T-helper 17 cell (primary cell): ENCODE measurements at regions not wholly inside any gene's neighbourhood (a gene's known extent, or its start where the extent isn't known, plus 50 kb on each side); places are given as distances from the start of the nearest gene placed in this dataset.

Experiments used
- ATAC-seq: fragments of 150-1000 bp; cut with Tn5 transposase; 2 replicates; pipeline ENCODE4 v1.10.0; 2021; ENCODE audit warnings: mild to moderate bottlenecking, moderate library complexity
- DNase-seq, 3 donors: peaks; one replicate each; pipeline versions ENCODE4 v3.0.0 to v3.0.0-alpha.2; 2020 to 2021
- H3K9me3 ChIP-seq: one replicate; pipeline ENCODE4 v1.7.0; 2013; ENCODE audit warnings: low read length, mild to moderate bottlenecking; ENCODE audit not compliant: control insufficient read depth, poor library complexity, severe bottlenecking
- H3K27ac Mint-ChIP-seq: one replicate; pipeline ENCODE4 v1.8.0; 2022; ENCODE audit warnings: mild to moderate bottlenecking, moderate library complexity, mixed read lengths
- H3K27me3 Mint-ChIP-seq: one replicate; pipeline ENCODE4 v1.8.0; 2022; ENCODE audit warnings: mixed read lengths
- H3K36me3 Mint-ChIP-seq: one replicate; pipeline ENCODE4 v1.8.0; 2022; ENCODE audit warnings: low read depth, mixed read lengths
- H3K4me1 Mint-ChIP-seq: one replicate; pipeline ENCODE4 v1.8.0; 2022; ENCODE audit warnings: mild to moderate bottlenecking, mixed read lengths
- H3K4me3 Mint-ChIP-seq: one replicate; pipeline ENCODE4 v1.8.0; 2022; ENCODE audit warnings: mild to moderate bottlenecking, moderate library complexity, mixed read lengths

DNA sequence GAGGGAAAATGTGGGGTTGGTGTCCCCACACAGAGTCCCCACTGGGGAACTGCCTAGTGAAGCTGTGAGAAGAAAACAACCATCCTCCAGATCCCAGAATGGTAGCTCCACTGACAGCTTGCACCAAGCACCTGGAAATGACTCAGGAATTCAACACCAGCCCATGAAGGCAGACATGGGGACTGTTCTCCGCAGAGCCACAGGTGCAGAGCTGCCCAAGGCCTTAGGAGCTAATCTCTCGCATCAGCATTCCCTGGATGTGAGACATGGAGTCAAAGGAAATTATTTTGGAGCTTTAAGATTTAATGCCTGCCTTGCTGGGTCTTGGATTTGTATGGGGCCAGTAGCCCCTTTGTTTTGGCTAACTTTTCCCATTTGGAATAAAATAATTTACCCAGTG lies 367.9 kb downstream of the FAM133A start:
- Mint-ChIP-seq H3K27me3 (no peaks in the 10 kb centered on the region), H3K4me1 (no peaks in the 10 kb centered on the region), H3K4me3 (no peak overlapping the region), H3K27ac (no peak overlapping the region), H3K36me3 (no peaks in the 10 kb centered on the region)
- DNase-seq (no peak), ATAC-seq (no peak)
- H3K9me3 ChIP-seq = no peaks in the 10 kb centered on the region

DNA sequence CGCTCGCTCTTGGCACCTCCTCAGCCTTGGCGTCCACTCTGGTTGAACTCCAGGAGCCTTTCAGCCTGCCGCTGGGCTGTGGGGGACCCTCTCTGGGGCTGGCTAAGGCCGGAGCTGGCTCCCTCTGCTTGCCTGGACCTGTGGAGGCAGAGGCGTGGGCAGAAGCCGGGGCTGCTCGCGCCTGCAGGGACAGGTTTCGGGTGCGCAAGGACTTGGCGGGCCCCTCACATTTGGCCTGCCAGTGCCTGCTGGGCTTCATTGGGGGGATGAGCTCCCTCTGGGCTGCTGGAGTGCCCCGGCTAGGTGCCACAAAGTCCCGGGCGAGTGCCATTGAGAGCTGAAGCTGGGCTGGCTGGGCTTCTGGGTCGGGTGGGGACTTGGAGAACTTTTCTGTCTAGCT lies 371.7 kb downstream of the FAM133A start:
- Mint-ChIP-seq H3K27me3 (no peaks in the 10 kb centered on the region), H3K27ac (no peak overlapping the region), H3K4me3 (no peak overlapping the region), H3K4me1 (no peaks in the 10 kb centered on the region), H3K36me3 (no peaks in the 10 kb centered on the region)
- ATAC-seq (no peak), DNase-seq (no peak)
- no peaks in the 10 kb centered on the region for H3K9me3 ChIP-seq

DNA sequence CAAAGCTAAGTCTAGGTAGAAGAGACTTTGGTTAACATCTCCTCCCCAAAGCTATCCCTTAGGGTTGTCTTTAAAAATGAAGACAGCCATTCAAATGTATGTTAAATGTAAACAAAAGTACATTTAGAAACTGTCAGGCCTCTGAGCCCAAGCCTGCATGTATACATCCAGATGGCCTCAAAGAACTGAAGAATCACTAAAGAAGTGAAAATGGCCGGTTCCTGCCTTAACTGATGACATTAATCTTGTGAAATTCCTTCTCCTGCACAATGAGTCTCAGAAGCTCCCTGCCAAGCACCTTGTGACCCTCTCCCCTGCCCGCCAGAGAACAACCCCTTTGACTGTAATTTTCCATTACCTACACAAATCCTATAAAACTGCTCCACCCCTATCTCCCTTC lies 377.9 kb downstream of the FAM133A start:
- DNase-seq (no peak), ATAC-seq (no peak)
- no peak overlapping the region for H3K27ac Mint-ChIP-seq
- no peak overlapping the region for H3K4me3 Mint-ChIP-seq
- no peaks in the 10 kb centered on the region for H3K36me3 Mint-ChIP-seq
- H3K4me1 Mint-ChIP-seq = no peaks in the 10 kb centered on the region
- no peaks in the 10 kb centered on the region for H3K27me3 Mint-ChIP-seq
- no peaks in the 10 kb centered on the region for H3K9me3 ChIP-seq

DNA sequence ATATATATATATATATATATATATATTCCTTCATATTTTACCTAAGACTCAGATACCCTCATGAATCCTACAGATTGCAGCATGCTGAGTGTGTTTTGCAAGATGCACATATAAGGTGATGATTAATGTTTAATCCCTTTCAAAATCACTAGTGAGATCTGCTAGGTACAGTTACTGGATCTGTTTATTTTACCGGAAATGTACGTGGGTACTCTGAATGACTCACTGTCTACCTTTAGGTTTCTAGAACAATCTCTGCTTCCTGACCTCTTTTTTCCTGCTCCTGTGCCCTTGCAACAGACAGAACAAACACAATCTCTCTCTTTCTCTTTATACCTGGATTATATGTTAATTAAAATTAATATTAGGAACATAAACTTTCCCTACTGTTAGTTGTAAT lies 379.6 kb downstream of the FAM133A start:
- Mint-ChIP-seq H3K27ac (no peak overlapping the region), H3K4me1 (no peaks in the 10 kb centered on the region), H3K27me3 (no peaks in the 10 kb centered on the region), H3K4me3 (no peak overlapping the region), H3K36me3 (no peaks in the 10 kb centered on the region)
- DNase-seq (no peak), ATAC-seq (peak; percentile 30)
- H3K9me3 ChIP-seq = no peaks in the 10 kb centered on the region

DNA sequence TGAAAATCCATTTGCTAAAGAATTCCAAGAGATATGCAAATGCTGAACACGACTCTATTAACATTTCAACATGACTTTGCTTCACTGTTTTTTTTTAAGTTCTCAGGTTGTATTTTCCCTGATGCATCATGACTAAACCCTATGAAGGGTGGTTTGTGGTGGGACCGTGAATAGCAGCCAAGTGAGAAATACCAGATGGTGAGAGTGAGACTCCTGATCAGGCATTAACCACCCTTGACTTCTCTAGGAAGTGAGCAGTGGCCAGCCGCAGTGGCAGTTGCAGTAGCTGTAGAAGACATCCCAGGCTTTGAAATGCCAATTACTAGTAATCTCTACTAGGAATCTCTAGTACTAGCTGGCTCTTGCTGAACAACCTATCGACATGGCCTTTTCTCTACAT lies 383.4 kb downstream of the FAM133A start:
- no peaks in the 10 kb centered on the region for H3K27me3 Mint-ChIP-seq
- H3K4me3 Mint-ChIP-seq = no peak overlapping the region
- ATAC-seq = no peak
- H3K27ac Mint-ChIP-seq = no peak overlapping the region
- H3K36me3 Mint-ChIP-seq = no peaks in the 10 kb centered on the region
- no peak for DNase-seq
- H3K9me3 ChIP-seq = no peaks in the 10 kb centered on the region
- no peaks in the 10 kb centered on the region for H3K4me1 Mint-ChIP-seq

DNA sequence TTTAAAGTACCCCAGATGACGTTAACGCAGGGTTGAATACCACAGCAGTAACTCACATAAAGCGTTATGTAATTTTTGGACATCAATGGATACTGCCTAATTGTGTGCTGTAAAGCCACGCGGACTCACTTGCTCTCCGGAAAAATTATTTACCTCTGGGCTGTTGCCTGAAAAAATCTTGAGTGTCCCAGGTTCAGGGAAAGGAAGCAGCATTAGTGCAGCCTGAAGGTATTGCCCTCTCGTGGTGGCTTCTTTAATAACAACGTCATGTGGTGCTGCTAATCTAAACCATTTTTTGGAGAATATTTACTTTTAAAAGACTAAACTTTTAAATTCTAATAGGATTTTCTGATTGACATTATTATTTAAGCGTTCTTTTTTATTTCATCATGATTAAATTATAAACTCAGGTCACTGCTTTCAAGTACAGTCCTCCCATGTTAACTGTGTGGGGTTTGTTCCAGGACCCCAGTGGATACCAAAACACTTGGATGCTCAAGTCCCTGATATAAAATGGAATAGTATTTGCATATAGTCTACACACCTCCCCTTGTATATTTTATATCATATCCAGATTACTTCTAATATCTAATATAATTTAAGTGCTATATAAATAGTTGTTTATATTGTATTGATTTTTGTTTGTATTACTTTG lies 384.8 kb downstream of the FAM133A start:
- H3K4me1 Mint-ChIP-seq = no peaks in the 10 kb centered on the region
- H3K27ac Mint-ChIP-seq = no peak overlapping the region
- no peak for ATAC-seq
- DNase-seq = no peak
- no peaks in the 10 kb centered on the region for H3K27me3 Mint-ChIP-seq
- no peak overlapping the region for H3K4me3 Mint-ChIP-seq
- H3K36me3 Mint-ChIP-seq = no peaks in the 10 kb centered on the region
- H3K9me3 ChIP-seq = no peaks in the 10 kb centered on the region

DNA sequence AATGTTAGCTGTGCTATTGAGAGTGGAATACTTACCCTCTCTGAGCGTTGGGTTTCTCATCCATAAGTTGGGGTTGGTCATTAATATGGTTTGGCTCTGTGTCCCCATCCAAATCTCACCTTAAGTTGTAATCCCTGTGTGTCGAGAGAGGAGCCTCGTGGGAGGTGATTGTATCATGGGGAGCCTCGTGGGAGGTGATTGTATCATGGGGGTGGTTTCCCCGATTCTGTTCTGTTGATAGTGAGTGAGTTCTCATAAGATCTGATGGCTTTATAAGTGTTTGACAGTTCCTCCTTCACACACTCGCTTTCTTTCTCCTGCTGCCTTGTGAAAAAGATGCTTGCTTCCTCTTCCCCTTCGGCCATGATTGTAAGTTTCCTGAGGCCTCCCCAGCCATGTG lies 391.1 kb downstream of the FAM133A start:
- DNase-seq (no peak), ATAC-seq (no peak)
- no peaks in the 10 kb centered on the region for H3K4me1 Mint-ChIP-seq
- no peak overlapping the region for H3K4me3 Mint-ChIP-seq
- no peak overlapping the region for H3K27ac Mint-ChIP-seq
- no peaks in the 10 kb centered on the region for H3K9me3 ChIP-seq
- no peaks in the 10 kb centered on the region for H3K36me3 Mint-ChIP-seq
- no peaks in the 10 kb centered on the region for H3K27me3 Mint-ChIP-seq

DNA sequence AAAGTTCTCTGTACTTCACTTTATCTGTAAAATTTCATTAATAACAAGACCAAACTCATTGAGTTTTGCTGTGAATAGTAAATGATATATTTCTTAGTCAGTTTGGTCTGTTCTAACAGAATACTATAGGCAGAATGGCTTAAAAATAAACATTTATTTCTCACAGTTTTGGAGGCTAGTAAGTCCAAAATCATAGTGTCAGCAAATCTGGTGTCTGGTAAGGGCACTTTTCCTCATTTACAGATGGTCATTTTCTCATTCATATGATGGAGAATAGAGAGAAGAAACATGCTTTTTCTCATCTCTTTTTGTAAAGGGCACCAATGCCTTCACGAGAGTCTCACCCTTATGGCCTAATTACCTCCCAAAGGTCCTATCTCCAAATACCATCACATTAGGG lies 415.1 kb downstream of the FAM133A start:
- H3K9me3 ChIP-seq = no peaks in the 10 kb centered on the region
- ATAC-seq = no peak
- H3K4me3 Mint-ChIP-seq = no peak overlapping the region
- no peak overlapping the region for H3K27ac Mint-ChIP-seq
- no peaks in the 10 kb centered on the region for H3K36me3 Mint-ChIP-seq
- DNase-seq = no peak
- H3K27me3 Mint-ChIP-seq = no peaks in the 10 kb centered on the region
- no peaks in the 10 kb centered on the region for H3K4me1 Mint-ChIP-seq

DNA sequence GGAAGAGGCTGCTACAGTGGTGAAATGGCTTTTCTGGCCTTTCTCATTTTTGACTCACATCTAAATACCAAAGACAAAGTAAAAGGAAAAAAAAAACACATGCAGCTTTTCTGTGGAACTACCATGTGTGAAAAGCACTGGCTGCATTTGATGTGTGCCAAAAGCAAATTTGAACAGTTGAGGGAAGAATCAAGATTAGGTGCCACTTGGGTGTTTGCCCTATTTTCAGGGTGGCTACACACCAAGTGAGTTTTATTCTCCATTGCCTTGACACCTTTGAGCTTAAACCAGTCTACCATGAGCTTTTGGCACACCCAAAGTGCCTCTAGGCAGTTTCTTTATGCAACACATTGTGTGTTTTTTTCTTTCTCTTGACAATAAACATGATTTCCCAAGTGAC lies 423.9 kb downstream of the FAM133A start:
- Mint-ChIP-seq H3K4me3 (no peak overlapping the region), H3K27me3 (no peaks in the 10 kb centered on the region), H3K27ac (no peak overlapping the region), H3K4me1 (no peaks in the 10 kb centered on the region), H3K36me3 (no peaks in the 10 kb centered on the region)
- DNase-seq = no peak
- ATAC-seq = no peak
- H3K9me3 ChIP-seq = no peaks in the 10 kb centered on the region

DNA sequence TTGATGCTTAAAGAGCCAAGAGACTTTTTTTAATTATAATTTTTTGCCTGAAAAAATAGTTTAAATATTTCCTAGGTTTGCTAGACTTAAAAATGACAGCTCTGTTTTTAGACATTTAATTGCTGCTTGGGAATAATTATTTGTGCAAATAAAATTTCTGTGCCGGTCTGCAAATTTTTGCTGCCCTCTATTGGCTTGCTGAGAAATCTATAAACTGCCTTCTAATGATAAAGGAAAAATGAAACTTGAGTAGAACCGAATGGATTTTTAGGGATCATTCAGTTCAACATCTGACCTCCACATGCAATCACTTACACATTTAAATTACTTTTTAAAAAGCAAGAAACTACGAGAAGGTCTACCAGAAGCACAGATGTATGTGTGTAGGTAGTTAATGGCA lies 434.0 kb downstream of the FAM133A start:
- H3K9me3 ChIP-seq = no peaks in the 10 kb centered on the region
- H3K27ac Mint-ChIP-seq = no peak overlapping the region
- H3K27me3 Mint-ChIP-seq = no peaks in the 10 kb centered on the region
- no peak for DNase-seq
- no peak overlapping the region for H3K4me3 Mint-ChIP-seq
- ATAC-seq = no peak
- H3K4me1 Mint-ChIP-seq = no peaks in the 10 kb centered on the region
- H3K36me3 Mint-ChIP-seq = no peaks in the 10 kb centered on the region

DNA sequence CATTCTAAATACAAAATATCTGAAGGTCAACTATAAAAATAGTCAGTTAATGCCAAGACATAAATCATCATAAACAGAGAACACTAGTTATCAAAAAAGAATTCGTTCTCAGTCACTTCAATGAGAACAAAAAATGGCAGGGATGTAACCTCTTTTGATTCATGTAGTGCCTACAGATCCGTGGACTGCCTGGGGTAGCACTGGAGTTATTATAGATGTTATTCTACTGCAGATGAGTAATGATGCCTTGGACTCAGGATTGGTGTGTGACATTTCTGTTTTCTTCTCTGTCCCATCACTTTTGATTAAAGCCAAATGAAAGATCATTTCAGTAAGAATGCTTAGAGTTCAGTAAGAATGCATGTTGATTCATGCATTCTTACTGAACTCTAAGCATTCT lies 440.4 kb downstream of the FAM133A start:
- no peaks in the 10 kb centered on the region for H3K9me3 ChIP-seq
- DNase-seq (no peak), ATAC-seq (no peak)
- H3K4me1 Mint-ChIP-seq = no peaks in the 10 kb centered on the region
- no peak overlapping the region for H3K4me3 Mint-ChIP-seq
- no peaks in the 10 kb centered on the region for H3K27me3 Mint-ChIP-seq
- no peak overlapping the region for H3K27ac Mint-ChIP-seq
- no peaks in the 10 kb centered on the region for H3K36me3 Mint-ChIP-seq

DNA sequence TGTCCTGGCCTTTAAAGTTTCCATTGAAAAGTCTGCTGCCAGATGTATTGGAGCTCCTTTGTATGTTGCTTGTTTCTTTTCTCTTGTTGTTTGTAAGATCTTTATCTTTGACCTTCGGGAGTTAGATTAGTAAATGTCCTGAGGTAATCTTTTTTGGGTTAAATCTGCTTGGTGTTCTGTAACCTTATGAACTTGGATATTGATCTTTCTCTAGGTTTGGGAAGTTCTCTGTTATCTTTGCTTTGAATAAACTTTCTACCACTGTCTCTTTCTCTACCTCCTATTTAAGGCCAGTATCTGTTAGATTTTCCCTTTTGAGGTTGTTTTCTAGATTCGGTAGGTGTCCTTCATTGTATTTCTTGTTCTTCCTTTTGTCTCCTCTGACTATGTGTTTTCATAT lies 447.8 kb downstream of the FAM133A start:
- H3K9me3 ChIP-seq = no peaks in the 10 kb centered on the region
- H3K27me3 Mint-ChIP-seq = no peaks in the 10 kb centered on the region
- H3K4me1 Mint-ChIP-seq = no peaks in the 10 kb centered on the region
- no peak for DNase-seq
- H3K27ac Mint-ChIP-seq = no peak overlapping the region
- H3K4me3 Mint-ChIP-seq = no peak overlapping the region
- no peaks in the 10 kb centered on the region for H3K36me3 Mint-ChIP-seq
- no peak for ATAC-seq

DNA sequence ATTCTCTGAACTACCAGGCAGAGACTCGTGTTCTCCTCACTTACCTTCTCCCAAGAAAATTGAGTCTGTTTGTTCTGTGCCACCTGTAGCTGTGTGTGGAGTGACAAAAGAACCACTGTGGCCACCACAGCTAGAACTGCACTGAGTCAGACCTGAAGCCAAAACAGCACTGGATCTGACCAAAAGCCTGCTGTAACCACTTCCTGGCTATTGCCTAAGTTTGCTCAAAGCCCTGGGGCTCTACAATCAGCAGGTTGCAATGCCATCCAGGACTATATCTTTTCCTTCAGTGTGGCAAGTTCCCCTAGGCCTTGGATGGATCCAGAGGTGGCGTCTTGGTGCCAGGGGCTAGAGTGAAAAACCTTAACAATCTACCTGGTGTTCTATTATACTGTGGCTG lies 449.1 kb downstream of the FAM133A start:
- DNase-seq = no peak
- Mint-ChIP-seq H3K4me1 (no peaks in the 10 kb centered on the region), H3K4me3 (no peak overlapping the region), H3K27ac (no peak overlapping the region), H3K36me3 (no peaks in the 10 kb centered on the region), H3K27me3 (no peaks in the 10 kb centered on the region)
- no peaks in the 10 kb centered on the region for H3K9me3 ChIP-seq
- no peak for ATAC-seq

DNA sequence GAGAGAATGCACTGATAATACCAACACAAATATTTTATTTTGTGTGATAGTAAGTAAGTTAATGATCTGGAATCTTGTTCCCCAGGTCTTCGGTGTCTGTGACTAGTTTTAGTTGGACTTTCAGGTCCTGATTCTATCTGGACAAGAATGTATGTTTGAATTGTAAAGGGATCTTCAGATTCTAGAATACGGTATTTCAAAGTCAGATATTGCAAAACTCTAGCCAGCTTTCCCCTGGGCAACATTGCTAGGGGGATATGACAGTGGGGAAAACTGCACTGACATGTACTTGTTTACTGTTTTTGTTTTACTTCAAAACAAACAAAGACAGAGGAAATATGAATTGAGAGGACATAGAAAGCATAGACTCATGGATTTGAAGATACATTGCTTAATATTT lies 489.0 kb downstream of the FAM133A start:
- Mint-ChIP-seq H3K27ac (no peak overlapping the region), H3K4me3 (no peak overlapping the region)

More for the DNA sequence above, 489.0 kb downstream of the FAM133A start:
- DNase-seq (no peak), ATAC-seq (no peak)
- no peaks in the 10 kb centered on the region for H3K36me3 Mint-ChIP-seq
- H3K4me1 Mint-ChIP-seq = no peaks in the 10 kb centered on the region
- no peaks in the 10 kb centered on the region for H3K27me3 Mint-ChIP-seq
- no peaks in the 10 kb centered on the region for H3K9me3 ChIP-seq
